Peyer's patch (tissue), 4 donors: ENCODE measurements at regions not wholly inside any gene's neighbourhood (a gene's known extent, or its start where the extent isn't known, plus 50 kb on each side); places are given as distances from the start of the nearest gene placed in this dataset.
A peak's percentile ranks its signal among the peaks of the same experiment; 100 is the strongest.

Experiments used
- DNase-seq, 3 donors: peaks; one replicate each; pipeline ENCODE4 v3.0.0-alpha.2; 2017 to 2019
- H3K27ac ChIP-seq, 4 donors: fragments of 200-600 bp; sonication (generic); one replicate each; pipeline ENCODE4 v1.5.1; 2016 to 2019
- H3K27me3 ChIP-seq, 2 donors: fragments of 200-600 bp; sonication (generic); one replicate each; pipeline ENCODE4 v1.5.1; 2019
- H3K36me3 ChIP-seq, 3 donors: fragments of 200-600 bp; sonication (generic); one replicate each; pipeline ENCODE4 v1.5.1; 2016 to 2019
- H3K4me1 ChIP-seq, 4 donors: fragments of 200-600 bp; sonication (generic); one replicate each; pipeline ENCODE4 v1.5.1; 2016 to 2019
- H3K4me3 ChIP-seq, 4 donors: fragments of 200-600 bp; sonication (generic); 1 replicate in 3 of 4; 2 replicates in 1 of 4; pipeline ENCODE4 v1.5.1; 2016 to 2019; ENCODE audit warnings: mild to moderate bottlenecking in 1 of 4
- H3K9me3 ChIP-seq, 4 donors: fragments of 200-600 bp; sonication (generic); one replicate each; pipeline ENCODE4 v1.5.1; 2016 to 2019; ENCODE audit warnings: mild to moderate bottlenecking in 1 of 4
- CTCF ChIP-seq, 6 experiments: fragments of 450-650 bp in 4 of 6; fragments of 200-600 bp in 2 of 6; sonication (generic) in 1 of 6; IDR thresholded peaks; one replicate each; pipeline ENCODE4 v1.5.1; 2017 to 2019; ENCODE audit warnings: antibody characterized with exemption in 6 of 6, mild to moderate bottlenecking in 3 of 6, moderate library complexity in 1 of 6
- POLR2A ChIP-seq, 2 donors: fragments of 450-650 bp; IDR thresholded peaks; one replicate each; pipeline ENCODE4 v1.5.1; 2017; ENCODE audit warnings: antibody characterized with exemption in 2 of 2, mild to moderate bottlenecking in 2 of 2, moderate library complexity in 2 of 2

DNA sequence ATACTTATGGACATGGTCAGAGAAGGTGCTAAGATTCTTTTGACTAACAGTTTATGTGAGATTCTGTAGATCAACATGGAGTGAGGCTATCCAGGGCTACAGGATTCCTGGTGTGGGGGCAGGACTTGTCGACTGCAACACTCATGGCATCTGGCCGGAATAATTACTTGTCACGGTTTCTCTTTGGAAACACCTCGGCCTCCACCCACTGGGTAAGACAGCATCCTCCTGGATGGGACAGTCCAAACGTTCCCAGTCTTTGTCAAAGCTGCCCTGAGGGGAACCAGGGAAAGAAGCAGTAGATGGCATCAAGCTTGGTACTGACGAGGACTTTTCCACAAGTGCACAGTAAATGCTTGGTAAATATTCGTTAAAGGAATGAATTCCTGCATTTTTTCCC is 762.8 kb downstream of the BRD1 start:
- TF ChIP-seq POLR2A (IDR thresholded peaks at IDR 0.05), result no peak
- TF ChIP-seq CTCF (IDR thresholded peaks at IDR 0.05), result no peak
- Histone ChIP-seq H3K36me3 (no peaks in the 10 kb centered on the region), H3K9me3 (no peaks in the 10 kb centered on the region), H3K27ac (no peak overlapping the region), H3K4me3 (no peak overlapping the region), H3K27me3 (no peaks in the 10 kb centered on the region), H3K4me1 (no peaks in the 10 kb centered on the region)
- DNase-seq, result no peak

DNA sequence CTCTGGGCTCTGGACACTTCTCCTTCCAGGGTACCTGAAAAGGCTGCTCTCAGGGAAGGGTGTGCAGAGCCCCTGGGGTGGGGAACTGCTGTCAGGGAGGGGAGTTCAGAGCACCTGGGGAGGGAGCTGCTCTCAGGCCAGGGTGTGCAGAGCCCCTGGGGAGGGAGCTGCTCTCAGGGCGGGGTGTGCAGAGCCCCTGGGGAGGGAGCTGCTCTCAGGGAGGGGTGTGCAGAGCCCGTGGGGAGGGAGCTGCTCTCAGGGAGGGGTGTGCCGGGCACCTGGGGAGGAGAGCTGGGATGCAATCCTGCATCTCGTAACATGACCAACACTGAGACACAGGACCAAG is 764.2 kb downstream of the BRD1 start:
- DNase-seq, result no peak
- Histone ChIP-seq H3K27me3 (no peaks in the 10 kb centered on the region), H3K4me3 (no peak overlapping the region), H3K27ac (no peak overlapping the region), H3K36me3 (no peaks in the 10 kb centered on the region), H3K9me3 (no peaks in the 10 kb centered on the region), H3K4me1 (no peaks in the 10 kb centered on the region)
- TF ChIP-seq POLR2A (IDR thresholded peaks at IDR 0.05) (no peak), CTCF (IDR thresholded peaks at IDR 0.05) (no peak)

DNA sequence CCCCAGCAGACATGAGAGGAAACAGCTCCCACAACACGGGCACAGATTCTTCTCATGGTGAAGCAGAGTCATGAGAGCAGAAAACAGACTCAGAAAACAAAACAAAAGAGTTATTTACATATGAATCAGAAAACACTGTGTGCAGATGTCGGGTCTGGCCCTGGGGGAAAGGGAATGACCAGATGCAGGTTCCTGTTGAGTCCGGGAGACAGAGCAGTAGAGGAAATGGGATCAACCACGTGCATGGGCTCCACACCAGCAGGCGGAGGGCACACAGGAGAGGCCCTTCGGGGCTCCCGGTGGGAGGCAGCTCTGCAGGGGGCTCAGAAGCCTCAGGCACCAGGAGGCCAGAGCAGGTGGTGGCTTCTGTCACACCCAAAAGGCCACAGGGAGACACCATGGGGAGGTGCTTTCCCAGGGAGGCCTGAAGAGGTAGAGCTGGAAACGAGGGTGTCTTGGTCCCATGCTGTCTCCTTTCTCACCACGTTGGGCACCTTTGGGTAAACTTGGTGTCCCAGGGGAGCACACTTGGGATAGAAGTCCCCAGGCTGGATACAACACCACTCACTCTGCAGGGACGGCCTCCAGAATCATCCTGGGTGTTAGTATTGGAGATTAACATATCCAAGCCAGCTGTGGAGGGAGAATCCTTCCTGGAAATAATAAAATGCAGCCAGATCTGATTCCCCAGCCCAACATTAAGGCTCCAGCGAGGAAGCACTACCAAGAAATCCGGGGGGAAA is 764.7 kb downstream of the BRD1 start:
- no peaks in the 10 kb centered on the region for H3K36me3 ChIP-seq
- no peaks in the 10 kb centered on the region for H3K4me1 ChIP-seq
- TF ChIP-seq CTCF (IDR thresholded peaks at IDR 0.05) (no peak), POLR2A (IDR thresholded peaks at IDR 0.05) (no peak)
- DNase-seq, result peak in 1 of 3 donors; percentile 16
- no peaks in the 10 kb centered on the region for H3K27me3 ChIP-seq
- H3K4me3 ChIP-seq, result no peak overlapping the region
- no peak overlapping the region for H3K27ac ChIP-seq
- no peaks in the 10 kb centered on the region for H3K9me3 ChIP-seq

DNA sequence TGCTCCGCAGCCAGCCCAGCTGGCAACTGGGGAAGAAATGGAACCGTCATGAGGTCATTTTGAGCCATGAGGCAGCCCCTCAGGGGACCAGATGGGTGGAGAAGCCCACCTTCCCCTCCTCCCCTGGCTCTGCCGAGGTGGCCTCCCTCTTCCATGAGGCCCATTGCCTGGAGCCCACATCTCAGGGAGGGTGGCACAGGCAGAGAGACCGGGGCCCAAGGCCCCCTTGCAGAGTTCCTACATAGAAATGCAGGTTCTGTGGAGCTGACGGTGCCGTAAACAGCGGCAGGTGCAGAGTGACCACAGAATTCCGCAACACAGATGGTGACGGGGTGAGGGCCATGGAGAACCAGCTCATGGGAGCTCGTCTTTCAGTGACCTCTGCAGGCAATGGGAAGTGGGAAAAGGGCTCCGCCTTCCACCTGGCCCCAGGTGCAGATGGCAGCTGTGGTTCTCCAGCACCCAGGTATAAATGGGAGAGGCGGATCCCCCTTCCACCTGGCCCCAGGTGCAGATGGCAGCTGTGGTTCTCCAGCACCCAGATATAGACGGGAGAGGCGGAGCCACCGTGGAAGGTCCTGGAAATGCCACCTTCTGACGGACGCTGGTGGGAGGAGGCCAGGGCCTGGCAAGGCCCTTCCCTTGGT is 765.4 kb downstream of the BRD1 start:
- H3K36me3 ChIP-seq, result no peaks in the 10 kb centered on the region
- H3K27me3 ChIP-seq, result no peaks in the 10 kb centered on the region
- H3K27ac ChIP-seq, result no peak overlapping the region
- no peaks in the 10 kb centered on the region for H3K9me3 ChIP-seq
- DNase-seq, result peak in 1 of 3 donors; percentile 43
- no peaks in the 10 kb centered on the region for H3K4me1 ChIP-seq
- no peak overlapping the region for H3K4me3 ChIP-seq
- TF ChIP-seq CTCF (IDR thresholded peaks at IDR 0.05) (no peak), POLR2A (IDR thresholded peaks at IDR 0.05) (no peak)

DNA sequence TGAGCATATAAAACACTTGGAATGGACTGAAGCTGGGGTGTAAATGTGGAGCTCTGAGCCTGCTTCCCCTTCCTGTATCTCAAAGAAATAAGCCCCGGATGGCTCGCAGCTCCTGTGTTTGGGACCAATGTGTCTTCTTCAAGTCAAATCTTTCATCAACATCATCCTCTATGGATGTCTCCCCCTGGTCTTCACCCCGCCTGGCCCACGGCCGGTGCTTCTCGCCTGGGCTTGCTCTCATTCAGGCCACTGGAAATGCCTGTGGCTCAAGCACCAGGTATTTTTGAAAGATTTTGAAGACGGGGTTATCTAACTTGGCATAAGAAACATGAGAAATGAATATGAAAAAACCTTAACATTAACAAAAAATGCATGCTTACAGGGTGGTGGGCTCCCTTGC is 769.8 kb downstream of the BRD1 start:
- no peak for DNase-seq
- TF ChIP-seq POLR2A (IDR thresholded peaks at IDR 0.05) (no peak), CTCF (IDR thresholded peaks at IDR 0.05) (no peak)
- no peaks in the 10 kb centered on the region for H3K36me3 ChIP-seq
- no peaks in the 10 kb centered on the region for H3K4me1 ChIP-seq
- H3K27ac ChIP-seq, result no peak overlapping the region
- no peaks in the 10 kb centered on the region for H3K27me3 ChIP-seq
- H3K9me3 ChIP-seq, result no peaks in the 10 kb centered on the region
- no peak overlapping the region for H3K4me3 ChIP-seq
